HG03064 (cell line): ENCODE measurements at regions not wholly inside any gene's neighbourhood (a gene's known extent, or its start where the extent isn't known, plus 50 kb on each side); places are given as distances from the start of the nearest gene placed in this dataset.
A peak's percentile ranks its signal among the peaks of the same experiment; 100 is the strongest.

Experiments used
- ATAC-seq: cut with Tn5 transposase; IDR thresholded peaks from one replicate; pipeline ENCODE4 v1.9.1; 2021; ENCODE audit warnings: low read depth; ENCODE audit not compliant: unreplicated experiment

GRCh38 chr3:70583682-70584081, 271.2 kb upstream of the MDFIC2 start:
- no peak for ATAC-seq

- ATAC-seq, result no peak
Observed at GRCh38 chr3:70582803-70583202, 270.4 kb upstream of the MDFIC2 start.

- ATAC-seq, result no peak
Observed at GRCh38 chr3:70580021-70580420, 267.6 kb upstream of the MDFIC2 start.

- no peak for ATAC-seq
Observed at GRCh38 chr3:70571696-70572095, 259.3 kb upstream of the MDFIC2 start.

- no peak for ATAC-seq
Observed at GRCh38 chr3:70570584-70570983, 258.1 kb upstream of the MDFIC2 start.

GRCh38 chr3:70568626-70569025, 256.2 kb upstream of the MDFIC2 start:
- ATAC-seq, result no peak

- no peak for ATAC-seq
Observed at GRCh38 chr3:70565861-70566260, 253.4 kb upstream of the MDFIC2 start.

- ATAC-seq, result no peak
Observed at GRCh38 chr3:70564552-70564951, 252.1 kb upstream of the MDFIC2 start.

GRCh38 chr3:70561796-70562195, 249.4 kb upstream of the MDFIC2 start:
- no peak for ATAC-seq

- ATAC-seq, result no peak
Observed at GRCh38 chr3:70558956-70559355, 246.5 kb upstream of the MDFIC2 start.

GRCh38 chr3:70557976-70558375, 245.5 kb upstream of the MDFIC2 start:
- no peak for ATAC-seq

GRCh38 chr3:70556056-70556455, 243.6 kb upstream of the MDFIC2 start:
- ATAC-seq, result no peak

GRCh38 chr3:70554170-70554569, 241.7 kb upstream of the MDFIC2 start:
- no peak for ATAC-seq

- ATAC-seq, result peak; percentile 94
Observed at GRCh38 chr3:70550723-70551319, 238.4 kb upstream of the MDFIC2 start.

- no peak for ATAC-seq
Observed at GRCh38 chr3:70546679-70547078, 234.2 kb upstream of the MDFIC2 start.

- ATAC-seq, result no peak
Observed at GRCh38 chr3:70543493-70543892, 231.1 kb upstream of the MDFIC2 start.

GRCh38 chr3:70539908-70540307, 227.5 kb upstream of the MDFIC2 start:
- no peak for ATAC-seq

- ATAC-seq, result no peak
Observed at GRCh38 chr3:70532806-70533205, 220.4 kb upstream of the MDFIC2 start.

- ATAC-seq, result no peak
Observed at GRCh38 chr3:70531838-70532489, 219.5 kb upstream of the MDFIC2 start.

GRCh38 chr3:70531063-70531657, 218.7 kb upstream of the MDFIC2 start:
- ATAC-seq, result no peak

GRCh38 chr3:70530626-70531025, 218.2 kb upstream of the MDFIC2 start:
- no peak for ATAC-seq

- ATAC-seq, result no peak
Observed at GRCh38 chr3:70527026-70527425, 214.6 kb upstream of the MDFIC2 start.
